ENCODE measurements at regions not wholly inside any gene's neighbourhood (a gene's known extent, or its start where the extent isn't known, plus 50 kb on each side); places are given as distances from the start of the nearest gene placed in this dataset.

DNA sequence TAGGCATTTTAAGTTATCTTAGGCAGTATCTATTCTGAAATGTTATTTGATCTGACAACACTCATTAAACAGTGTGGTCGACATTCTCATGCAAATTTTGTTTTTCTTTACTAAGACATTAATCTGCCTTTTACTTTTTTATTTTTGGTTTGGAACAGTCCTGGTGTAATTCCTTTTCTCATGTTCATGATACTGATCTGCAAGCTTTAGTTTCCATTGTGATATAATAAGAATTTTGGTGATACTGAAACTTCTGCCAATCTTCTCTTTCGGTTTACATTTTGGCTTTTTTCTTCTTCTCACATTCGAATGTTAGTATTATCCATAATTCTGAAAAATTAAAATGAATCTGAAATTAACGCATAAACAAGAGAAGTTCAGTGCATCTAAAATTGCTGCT is 281.9 kb upstream of the MTPN start:
- H3K4me3 ChIP-seq (ENCODE audit: low read depth, low read length) = no peak overlapping the region
- TF ChIP-seq, protein P1, sequence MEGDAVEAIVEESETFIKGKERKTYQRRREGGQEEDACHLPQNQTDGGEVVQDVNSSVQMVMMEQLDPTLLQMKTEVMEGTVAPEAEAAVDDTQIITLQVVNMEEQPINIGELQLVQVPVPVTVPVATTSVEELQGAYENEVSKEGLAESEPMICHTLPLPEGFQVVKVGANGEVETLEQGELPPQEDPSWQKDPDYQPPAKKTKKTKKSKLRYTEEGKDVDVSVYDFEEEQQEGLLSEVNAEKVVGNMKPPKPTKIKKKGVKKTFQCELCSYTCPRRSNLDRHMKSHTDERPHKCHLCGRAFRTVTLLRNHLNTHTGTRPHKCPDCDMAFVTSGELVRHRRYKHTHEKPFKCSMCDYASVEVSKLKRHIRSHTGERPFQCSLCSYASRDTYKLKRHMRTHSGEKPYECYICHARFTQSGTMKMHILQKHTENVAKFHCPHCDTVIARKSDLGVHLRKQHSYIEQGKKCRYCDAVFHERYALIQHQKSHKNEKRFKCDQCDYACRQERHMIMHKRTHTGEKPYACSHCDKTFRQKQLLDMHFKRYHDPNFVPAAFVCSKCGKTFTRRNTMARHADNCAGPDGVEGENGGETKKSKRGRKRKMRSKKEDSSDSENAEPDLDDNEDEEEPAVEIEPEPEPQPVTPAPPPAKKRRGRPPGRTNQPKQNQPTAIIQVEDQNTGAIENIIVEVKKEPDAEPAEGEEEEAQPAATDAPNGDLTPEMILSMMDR (IDR thresholded peaks at IDR 0.05; ENCODE audit: insufficient read depth, low read length) = no peak
- no peak for DNase-seq (ENCODE audit: low read depth)

- no peak overlapping the region for H3K4me3 ChIP-seq (ENCODE audit: low read depth, low read length)
- TF ChIP-seq, protein P1 (IDR thresholded peaks at IDR 0.05; ENCODE audit: insufficient read depth, low read length) = no peak
- DNase-seq (ENCODE audit: low read depth) = no peak
Observed at GRCh38 chr7:136256491-136256890, 279.3 kb upstream of the MTPN start.

- TF ChIP-seq, protein P1 (IDR thresholded peaks at IDR 0.05; ENCODE audit: insufficient read depth, low read length) = no peak
- no peak for DNase-seq (ENCODE audit: low read depth)
- H3K4me3 ChIP-seq (ENCODE audit: low read depth, low read length) = no peak overlapping the region
Observed at GRCh38 chr7:136254148-136254547, 277.0 kb upstream of the MTPN start.

- H3K4me3 ChIP-seq (ENCODE audit: low read depth, low read length) = no peak overlapping the region
- DNase-seq (ENCODE audit: low read depth) = no peak
- TF ChIP-seq, protein P1 (IDR thresholded peaks at IDR 0.05; ENCODE audit: insufficient read depth, low read length) = no peak
Observed at GRCh38 chr7:136251826-136252225, 274.7 kb upstream of the MTPN start.

DNA sequence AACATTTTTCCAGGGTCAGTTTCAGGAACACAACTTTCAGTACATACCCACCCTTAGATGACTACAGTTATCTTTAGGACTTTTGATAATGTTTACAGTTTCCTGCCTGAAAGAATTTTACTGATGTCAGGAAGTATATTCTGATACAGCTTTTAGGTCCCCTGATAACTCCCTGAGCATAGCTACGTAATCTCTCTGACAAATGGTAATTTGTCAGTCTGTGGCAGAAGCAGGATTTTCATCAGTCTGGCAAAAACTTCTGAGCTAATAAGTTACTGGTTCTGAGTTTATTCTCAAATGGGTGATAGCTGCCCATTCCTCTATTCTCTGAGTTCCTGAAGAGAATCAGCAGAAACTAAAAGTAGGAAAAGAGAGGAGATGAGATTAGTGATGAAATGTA is 270.1 kb upstream of the MTPN start:
- DNase-seq (ENCODE audit: low read depth) = no peak
- TF ChIP-seq, protein P1 (IDR thresholded peaks at IDR 0.05; ENCODE audit: insufficient read depth, low read length) = no peak
- H3K4me3 ChIP-seq (ENCODE audit: low read depth, low read length) = no peak overlapping the region

GRCh38 chr7:136245327-136246004 is 268.3 kb upstream of the MTPN start:
- TF ChIP-seq, protein P1 (IDR thresholded peaks at IDR 0.05; ENCODE audit: insufficient read depth, low read length) = no peak
- DNase-seq (ENCODE audit: low read depth) = no peak
- no peak overlapping the region for H3K4me3 ChIP-seq (ENCODE audit: low read depth, low read length)

- no peak overlapping the region for H3K4me3 ChIP-seq (ENCODE audit: low read depth, low read length)
- TF ChIP-seq, protein P1 (IDR thresholded peaks at IDR 0.05; ENCODE audit: insufficient read depth, low read length) = no peak
- no peak for DNase-seq (ENCODE audit: low read depth)
Observed at GRCh38 chr7:136234040-136234439, 256.9 kb upstream of the MTPN start.

All from fibroblast of the aortic adventitia (primary cell).